Mucosa of gallbladder (tissue), 1 donor: ENCODE measurements at regions not wholly inside any gene's neighbourhood (a gene's known extent, or its start where the extent isn't known, plus 50 kb on each side); places are given as distances from the start of the nearest gene placed in this dataset.
A peak's percentile ranks its signal among the peaks of the same experiment; 100 is the strongest.

Experiments
- DNase-seq: peaks from one replicate; pipeline ENCODE4 v3.0.0-alpha.2; 2020; ENCODE audit warnings: low spot score
- donor health status: DM: no; HTN: no; CAD: no.

DNA sequence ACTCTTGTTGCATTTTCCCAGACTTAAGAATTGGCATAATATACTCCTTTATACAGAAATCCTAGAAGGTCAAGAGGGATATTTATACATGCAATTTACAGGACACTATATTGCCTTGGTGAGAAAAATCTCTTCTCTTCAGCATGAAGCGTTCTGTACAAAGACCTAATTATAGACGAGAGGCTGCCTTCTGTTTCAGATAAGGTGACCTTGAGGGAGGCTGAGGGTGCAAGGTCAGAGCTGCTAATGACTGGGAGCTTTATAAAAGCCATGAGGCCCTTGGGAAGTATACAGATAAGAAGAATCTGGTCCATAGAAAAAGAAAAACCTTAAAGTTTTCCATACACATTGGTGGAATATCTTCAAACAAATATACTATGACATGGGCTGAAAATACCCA lies 156.3 kb upstream of the SOX9 start:
- no peak for DNase-seq

DNA sequence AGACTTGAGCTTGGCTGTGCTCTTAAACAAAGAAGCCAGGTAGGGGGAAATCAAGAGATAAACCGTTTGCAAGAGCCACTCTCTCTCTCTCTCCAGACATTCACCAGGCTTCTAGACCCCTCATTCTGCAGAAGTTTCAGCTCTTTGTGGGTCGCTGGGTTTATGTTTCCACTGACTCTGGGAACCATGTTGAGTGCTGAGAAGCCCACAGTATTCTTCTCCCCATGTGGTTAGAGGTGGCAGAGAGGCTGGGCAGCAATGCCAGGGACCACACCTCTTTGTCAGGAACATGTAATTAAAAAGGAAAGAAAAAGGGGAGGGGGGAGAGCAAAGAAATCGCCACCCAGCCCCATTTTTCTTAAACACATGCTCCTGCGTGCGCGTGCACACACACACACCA lies 154.8 kb upstream of the SOX9 start:
- DNase-seq: no peak

DNA sequence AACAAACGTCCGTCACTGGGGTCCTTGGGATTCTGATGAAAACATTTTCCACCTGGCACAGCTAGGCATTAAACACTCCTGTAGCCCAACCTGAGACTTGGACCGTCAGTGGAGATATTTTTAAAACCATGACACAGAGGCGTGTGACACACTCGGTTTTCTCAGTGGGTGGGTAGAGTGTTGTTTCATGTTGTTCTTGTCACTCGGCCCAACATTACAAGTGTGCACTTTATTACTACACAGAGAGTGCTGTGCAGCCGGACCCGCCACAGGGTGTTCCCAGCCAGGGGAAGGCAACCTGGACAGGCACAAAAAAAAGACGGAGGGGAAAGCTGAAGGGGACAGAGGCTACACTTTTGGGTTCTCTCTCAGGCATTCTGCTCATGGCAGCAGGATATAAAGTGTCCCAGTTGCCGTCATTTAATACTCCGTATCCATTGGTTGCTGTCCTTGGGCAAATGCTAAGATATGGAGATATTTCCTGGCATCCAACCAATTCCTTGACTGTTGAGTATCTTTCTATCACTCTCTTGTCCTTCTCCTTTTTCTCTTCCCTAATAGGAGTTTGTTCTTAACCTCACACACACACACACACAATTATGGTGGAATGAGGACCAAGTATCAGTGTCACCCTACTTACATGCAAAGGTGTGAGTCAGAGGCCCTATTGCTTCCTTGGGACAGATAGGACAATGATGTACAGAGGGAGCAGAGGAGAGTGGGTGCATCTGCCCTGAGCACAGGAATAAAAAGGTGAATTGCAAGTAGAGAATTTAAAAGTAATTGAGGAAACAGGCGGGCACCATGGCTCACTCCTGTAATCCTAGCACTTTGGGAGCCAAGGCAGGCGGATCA lies 154.1 kb upstream of the SOX9 start:
- no peak for DNase-seq

DNA sequence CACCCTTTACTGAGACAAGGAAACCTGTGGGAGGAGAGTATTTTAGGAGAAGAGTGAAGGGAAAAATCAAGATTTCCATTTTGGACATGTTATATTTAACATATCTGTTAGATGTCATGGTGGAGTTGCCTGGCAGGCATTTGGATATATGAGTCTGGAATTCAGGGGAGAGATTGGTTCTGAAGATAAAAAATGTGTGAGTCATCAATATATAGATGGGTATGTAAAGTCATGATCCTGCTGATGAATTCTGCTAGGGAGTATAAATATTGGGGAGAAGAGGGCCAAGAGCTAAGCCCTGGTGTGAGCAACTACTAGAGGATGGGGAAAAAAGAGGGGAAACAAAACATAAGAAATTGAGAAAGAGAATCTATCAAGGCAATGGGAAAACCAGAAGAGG lies 151.3 kb upstream of the SOX9 start:
- DNase-seq: no peak

DNA sequence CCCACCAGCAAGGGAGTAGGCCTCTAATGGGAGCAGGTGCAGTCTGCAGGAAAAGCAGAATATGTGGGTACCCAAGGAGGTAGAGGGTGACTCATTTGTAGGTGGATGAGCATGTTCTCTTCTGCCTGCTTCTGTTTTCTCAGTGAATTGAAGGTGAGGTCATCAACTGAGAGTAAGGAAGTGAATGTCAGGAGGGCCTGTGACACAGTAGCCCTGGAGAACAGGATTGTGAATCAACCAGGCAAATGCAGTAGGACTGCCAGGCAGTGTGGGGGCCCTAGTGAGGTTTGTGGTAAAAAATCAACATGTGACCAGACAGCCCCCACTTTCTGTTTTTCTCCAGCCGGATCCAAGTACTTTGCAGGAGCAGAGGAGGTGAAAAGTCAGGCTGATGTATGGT lies 150.5 kb upstream of the SOX9 start:
- no peak for DNase-seq

DNA sequence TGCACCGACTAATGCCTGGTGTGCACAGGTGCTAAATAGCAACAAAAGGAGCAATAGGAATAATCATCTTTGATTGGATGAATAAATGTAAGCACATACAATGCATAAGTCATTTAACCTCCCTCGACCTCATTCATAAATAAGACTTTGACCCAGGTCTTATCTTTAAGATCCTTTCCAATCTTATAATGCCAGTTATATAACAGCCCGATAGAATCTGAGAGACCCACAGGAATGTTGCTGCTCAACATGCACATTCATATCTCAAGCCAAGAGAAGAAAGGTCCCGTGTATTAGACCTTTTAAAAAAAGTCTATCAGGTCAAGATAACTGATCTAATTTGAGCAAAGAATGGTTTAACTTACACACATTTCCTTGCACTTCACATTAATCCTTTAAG lies 146.8 kb upstream of the SOX9 start:
- no peak for DNase-seq

DNA sequence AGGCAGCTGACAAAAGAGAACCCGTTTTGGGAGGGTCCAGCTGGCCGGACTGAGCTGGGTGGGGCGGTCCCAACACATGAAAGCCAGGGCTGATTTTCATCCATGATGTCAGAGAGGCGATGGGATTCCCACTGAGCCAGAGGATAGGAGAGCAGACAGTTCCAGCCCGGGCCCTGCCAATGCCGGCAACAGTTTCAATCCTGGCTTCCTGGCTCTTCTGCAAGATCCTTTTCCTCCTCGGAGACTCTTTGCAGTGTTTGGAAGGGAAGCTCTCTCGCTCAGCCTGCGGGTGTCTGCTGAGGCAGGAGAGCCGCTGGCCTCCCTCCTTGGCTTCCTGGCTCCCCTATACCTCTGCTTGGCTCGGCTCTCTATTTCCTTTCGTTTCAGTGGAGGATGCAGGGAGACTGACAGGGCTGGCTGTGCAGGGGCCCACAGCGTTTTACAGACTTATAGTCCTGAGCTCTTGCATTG lies 145.5 kb upstream of the SOX9 start:
- DNase-seq: no peak

DNA sequence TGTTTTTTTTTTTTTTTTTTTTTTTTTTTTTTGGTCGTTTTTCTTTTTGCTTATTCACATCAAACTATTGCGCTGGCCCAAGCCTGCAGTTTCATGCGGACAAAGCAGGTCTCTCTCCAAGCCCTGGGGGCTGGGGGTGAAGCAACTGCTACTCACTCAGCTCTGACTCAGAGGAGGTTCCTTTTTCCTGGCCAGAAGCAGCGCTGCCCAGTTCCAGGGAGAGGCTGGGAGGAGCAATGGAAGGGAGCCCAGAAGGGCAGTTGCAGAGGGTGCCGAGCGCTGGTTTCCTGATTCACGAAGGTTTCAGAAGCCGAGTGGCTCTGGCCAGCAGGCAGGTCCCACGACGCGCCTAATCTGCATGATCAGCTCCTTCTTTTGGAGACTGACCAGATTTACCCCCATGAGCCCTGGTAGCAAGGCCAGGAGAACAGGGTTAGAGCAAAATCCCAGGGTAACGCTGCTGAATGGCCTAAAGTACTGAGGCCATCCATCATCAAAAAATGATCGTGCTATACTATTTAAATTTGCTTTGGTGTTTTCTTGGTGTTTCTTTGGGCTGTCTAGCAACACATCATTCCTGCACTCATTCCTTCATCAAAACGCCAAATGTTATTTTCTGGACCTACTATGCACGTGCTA lies 144.7 kb upstream of the SOX9 start:
- DNase-seq: peak; percentile 82

DNA sequence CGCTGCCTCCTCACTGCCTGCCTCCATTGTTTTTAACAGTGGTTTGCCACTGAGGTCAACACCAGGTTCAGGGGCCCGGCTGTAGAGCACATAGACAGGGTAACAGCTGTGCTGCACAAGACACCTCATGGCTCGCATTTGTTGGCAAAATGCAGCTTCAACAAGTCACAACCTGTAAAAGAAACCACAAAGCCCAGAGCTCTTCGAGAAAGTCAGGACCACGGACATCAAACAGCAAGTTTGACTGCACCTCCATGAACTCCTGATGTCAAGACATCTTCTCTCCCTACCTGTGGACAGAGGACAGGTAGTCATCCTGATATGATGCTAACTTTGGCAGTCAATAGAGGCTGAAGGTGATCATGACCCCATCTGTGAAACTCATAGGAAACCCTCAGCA lies 142.4 kb upstream of the SOX9 start:
- DNase-seq: no peak

DNA sequence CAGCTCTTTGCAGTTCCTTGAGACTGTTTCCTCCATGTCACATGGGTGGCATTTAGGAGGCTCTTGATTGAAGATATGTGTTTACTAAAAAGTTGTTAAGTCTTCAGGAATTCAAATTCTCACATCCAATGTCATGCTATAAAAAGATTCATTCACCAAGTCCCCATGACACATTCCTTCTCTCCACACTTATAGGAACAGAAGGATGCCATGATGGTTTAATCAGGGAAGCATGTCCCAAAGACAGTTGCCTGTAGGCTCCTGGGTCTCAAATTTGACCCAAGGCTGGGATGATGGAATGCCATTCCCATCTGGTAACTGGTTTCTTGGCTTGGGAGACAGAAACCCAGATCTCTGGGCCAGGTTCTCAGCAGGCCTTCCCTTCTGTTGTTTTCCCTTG lies 140.6 kb upstream of the SOX9 start:
- no peak for DNase-seq

DNA sequence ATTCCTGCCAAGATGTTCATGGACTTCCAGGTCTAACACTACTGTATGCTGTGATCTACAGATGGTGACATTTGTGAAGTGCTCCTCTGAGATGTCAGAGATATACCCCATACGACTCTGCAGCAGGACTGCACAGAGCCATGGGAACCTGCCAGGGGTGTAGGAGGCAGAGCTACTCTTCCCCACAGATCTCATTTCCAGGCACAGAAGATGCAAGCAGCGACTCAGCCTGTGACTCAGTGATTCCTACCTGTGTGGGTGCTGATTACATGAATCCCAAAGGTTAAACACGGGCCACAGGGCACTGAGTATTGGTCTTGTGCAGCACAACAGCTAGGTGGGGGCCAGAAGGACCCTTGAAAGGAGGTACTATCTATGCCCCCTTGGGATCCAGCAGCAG lies 137.0 kb upstream of the SOX9 start:
- DNase-seq: no peak

DNA sequence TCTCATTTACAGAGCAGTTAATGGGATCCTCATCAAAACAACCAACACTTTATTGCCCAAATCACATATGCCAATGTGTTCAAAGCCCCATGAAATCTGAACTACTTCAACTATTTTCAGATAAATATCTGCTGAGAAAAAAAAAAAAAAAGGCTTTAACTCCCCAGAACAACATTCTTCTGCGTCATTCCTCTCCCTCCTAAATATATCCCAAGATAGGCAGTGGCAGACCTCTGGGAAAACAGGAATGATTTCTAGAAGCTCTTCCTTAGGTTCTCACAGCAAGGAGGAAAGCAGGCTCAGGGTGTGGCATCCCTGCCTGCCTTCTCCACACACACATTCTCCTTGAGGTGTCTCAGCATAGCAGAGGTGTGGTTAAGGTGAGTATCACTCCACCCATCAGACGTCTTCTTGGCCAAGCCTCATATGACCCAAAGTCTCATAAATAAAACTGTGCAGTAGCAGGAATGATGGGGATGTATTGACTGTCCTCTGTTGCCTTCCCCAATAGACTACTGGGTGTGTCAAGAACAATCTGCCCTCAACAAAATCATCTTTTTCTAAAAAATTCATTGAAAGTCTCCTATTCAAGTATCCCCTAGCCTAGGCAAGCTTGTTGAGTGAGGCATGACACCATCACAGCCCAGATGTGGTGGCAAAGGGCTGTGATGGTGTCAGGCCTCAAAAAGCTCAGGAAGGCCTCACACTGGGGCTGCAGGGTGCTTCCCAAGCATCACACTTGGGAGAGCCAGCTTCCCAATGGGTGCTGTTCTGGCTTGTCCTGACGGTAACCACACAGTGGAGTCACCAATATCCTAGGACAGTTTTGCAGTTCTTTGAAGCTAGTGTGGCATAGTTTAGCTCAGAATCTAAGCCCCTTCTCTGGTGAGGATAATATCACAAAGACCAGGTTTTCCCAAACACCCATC lies 135.4 kb upstream of the SOX9 start:
- no peak for DNase-seq

DNA sequence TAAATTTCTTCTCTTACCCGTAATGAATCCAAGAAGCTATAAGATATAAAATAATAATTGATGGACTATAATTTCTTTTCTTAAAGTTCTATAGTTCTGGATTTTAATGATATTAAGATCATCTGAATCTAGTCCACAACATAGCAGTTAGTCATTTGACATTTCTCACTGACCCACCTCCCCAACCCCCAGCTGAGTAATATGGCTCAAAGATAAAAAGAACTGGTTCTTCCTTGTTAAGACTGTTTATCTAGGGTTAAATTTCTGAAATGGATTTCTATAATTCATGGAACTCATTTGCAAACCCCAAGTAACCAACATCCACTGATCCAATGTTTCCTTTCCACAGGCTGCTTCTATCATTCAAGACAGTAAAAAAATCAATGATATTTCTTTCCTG lies 133.9 kb upstream of the SOX9 start:
- DNase-seq: no peak

DNA sequence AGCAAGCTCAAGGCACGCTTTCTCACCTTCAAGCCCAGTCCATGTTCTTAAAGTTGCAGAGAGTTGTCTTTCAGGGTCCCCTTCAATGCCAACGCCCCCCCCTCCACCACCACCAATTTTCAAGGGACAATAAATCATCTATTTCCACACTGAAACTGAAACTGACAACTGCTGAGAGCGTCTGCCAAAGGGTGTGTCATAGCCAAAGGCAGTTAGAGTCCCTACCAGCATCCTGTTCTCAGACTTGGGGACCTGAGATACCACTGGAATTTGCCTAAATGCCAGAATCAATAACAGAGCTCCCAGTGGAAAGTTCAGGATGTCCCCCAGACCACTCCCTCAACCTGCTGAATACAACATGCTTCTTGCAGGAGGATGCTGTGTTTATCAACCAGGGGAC lies 133.2 kb upstream of the SOX9 start:
- no peak for DNase-seq

DNA sequence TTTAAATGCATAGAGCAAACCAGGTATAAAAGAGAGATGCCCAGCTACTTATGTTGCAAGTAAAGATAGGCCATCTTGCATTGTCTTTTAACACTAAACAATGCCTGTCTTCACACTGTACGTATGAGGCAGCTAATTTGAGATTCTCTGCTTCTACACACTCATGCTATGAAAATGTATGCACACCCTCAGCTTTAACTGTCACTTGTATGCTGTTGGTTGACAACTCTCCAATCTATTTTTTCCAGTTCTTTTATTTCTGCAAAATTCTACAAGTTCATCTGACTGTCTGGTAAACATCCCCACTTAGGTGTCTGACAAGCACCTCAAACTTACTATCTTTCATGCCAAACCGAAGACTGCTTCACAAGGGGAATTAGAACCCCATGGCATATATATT lies 131.7 kb upstream of the SOX9 start:
- no peak for DNase-seq

DNA sequence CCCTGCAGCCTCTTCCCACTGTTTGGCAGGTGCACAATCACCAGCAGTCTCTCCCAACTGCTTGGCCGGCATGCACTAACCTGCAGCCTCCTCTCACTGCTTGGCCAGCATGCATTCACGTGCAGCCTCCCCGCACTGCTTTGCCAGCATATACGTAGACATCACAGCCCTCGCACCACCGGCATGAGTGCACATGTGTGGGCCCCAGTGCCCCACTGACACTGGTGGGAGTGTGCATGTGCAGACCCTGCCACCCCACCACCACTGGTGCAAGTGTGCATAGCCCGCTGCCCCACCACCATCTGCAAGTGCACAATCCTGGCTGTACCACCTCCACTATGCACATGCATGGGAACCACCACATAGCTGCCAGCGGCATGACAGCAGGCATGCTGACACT lies 127.5 kb upstream of the SOX9 start:
- no peak for DNase-seq

DNA sequence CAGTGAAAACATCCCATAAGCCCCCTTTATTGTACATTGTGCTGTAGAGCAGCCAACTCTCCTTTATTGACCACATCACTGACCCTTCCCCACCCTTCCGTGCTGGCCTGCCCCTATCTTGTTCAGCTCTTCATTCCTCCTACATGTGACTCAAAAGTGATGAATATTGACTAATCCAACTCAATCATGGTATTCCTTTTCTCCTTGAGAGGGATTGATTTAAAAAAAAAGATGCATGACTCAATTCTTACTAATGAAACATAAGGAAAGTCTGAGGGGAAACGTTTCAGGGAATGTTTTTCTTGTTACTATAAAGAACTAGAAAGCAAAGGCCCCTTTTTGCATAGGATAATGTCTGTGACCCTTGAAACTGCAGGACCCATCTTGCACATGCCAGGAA lies 125.2 kb upstream of the SOX9 start:
- no peak for DNase-seq

DNA sequence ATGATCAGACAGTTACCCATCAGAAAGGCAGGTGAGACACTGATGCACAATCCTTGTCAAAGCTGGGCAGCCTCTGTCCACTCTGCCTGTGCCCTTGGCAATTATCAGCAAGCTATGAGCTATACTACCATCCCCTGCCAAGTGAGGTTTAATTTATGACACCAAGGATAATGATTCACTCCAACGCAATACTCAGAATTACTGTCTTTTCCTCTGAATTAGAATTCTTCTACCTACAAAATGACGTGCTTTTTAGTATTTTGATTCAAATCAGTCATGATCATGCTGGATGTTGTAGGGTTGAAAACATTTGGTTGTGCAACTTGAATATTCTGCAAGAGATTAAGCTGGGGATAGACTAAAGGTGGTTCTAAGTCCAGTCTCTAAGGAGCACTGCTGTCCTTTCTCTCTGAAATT lies 116.8 kb upstream of the SOX9 start:
- DNase-seq: no peak

DNA sequence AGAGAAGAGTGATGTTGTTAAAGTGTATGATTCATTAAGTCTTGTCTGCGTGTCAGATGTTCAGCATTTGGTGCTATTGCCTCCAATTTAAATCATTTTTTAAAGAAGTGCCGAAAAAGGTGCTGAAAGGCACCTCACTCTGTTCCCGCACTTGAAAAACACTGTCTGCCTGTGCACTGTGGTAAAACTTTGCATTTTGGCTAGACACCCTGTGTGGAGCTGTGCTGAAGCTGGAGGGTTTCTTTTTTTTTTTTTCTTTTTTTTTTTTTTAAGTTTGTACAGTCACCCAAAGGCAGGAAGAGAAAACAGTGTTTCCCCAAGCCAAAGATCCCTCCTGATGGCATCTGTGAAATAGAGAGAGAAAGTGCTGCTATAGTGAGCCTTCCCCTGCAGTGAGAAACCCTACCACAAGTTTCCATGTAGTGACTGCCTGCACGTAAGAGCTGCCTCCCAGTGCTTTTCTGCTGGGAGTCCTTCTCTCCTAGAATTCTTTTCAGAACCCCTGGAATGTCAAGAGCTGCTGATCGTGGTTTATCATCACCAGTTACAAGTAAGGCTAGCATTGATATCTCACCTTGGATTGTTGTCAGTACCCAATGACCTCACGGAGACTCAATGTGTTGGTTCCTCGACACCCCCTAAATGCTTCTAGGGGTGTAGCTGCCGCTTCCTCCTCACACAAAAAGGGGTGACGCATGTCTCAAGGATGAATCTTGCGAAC lies 116.0 kb upstream of the SOX9 start:
- DNase-seq: no peak

DNA sequence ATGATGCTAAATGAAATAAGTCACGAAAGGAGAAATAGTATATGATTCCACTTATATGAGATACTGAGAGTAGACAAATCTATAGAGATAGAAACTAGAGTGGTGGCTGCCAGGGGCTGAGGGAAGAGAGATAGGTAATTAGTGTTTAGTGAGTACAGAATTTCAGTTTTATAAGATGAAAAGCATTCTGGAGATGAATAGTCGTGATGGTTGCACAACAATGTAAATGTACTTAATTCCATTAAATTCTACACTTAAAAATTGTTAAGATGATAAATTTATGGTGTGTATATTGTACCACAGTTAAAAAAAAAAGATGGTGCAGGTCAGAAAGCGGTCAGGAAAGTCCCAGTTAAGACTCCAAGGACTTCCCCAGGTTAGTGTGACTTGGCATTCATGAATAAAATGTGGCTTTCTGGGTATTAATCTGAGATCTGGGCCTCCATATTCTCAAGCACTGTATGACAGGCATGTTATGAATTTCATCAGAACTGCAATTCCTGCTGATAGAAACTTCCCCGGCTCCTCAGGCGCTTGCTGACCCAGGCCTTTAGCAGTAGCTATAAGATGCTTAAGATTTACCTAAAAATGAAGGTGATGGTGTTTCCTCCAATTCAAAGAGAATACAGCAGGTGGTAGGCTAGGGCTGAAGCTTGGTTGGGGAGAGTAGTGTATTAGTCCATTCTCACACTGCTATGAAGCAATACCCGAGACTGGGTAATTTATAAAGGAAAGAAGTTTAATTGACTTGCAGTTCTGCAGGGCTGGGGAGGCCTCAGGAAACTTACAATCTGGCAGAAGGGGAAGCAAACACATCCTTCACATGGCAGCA lies 115.3 kb upstream of the SOX9 start:
- DNase-seq: no peak
